Activated CD4-positive, alpha-beta memory T cell treated with anti-CD3 and anti-CD28 coated beads, Interleukin-2, amount 10 ng/mL, durations not matched to agents 7 days and 5 days (primary cell): ENCODE measurements at regions not wholly inside any gene's neighbourhood (a gene's known extent, or its start where the extent isn't known, plus 50 kb on each side); places are given as distances from the start of the nearest gene placed in this dataset.
"Not testable (repeated sequence)": the region's sequence is repeated elsewhere in the genome, so short reads cannot be mapped to it uniquely, and the experiment has no call there.

Experiments used
- CTCF ChIA-PET: fragments of 350-600 bp; sonication (Branson Sonifier 250); formaldehyde crosslinking; loops from one replicate; lab custom pipeline; 2021; ENCODE audit warnings: antibody characterized with exemption, inconsistent platforms; lab: Charles Lee
- POLR2A ChIA-PET: fragments of 350-600 bp; sonication (Branson Sonifier 250); formaldehyde crosslinking; loops from one replicate; lab custom pipeline; 2021; ENCODE audit warnings: antibody characterized with exemption; lab: Charles Lee
- DNase-seq: peaks from one replicate; pipeline ENCODE4 v3.0.0-alpha.2; 2020
- H3K27ac Mint-ChIP-seq: one replicate; pipeline ENCODE4 v1.8.0; 2021; ENCODE audit warnings: mild to moderate bottlenecking, mixed read lengths
- H3K27me3 Mint-ChIP-seq: one replicate; pipeline ENCODE4 v1.8.0; 2021; ENCODE audit warnings: mixed read lengths
- H3K36me3 Mint-ChIP-seq: one replicate; pipeline ENCODE4 v1.8.0; 2021; ENCODE audit warnings: low read depth, mixed read lengths
- H3K4me1 Mint-ChIP-seq: one replicate; pipeline ENCODE4 v1.8.0; 2021; ENCODE audit warnings: mixed read lengths
- H3K4me3 Mint-ChIP-seq: one replicate; pipeline ENCODE4 v1.8.0; 2021; ENCODE audit warnings: mild to moderate bottlenecking, mixed read lengths
- H3K9me3 Mint-ChIP-seq: one replicate; pipeline ENCODE4 v1.8.0; 2021; ENCODE audit warnings: mixed read lengths

DNA sequence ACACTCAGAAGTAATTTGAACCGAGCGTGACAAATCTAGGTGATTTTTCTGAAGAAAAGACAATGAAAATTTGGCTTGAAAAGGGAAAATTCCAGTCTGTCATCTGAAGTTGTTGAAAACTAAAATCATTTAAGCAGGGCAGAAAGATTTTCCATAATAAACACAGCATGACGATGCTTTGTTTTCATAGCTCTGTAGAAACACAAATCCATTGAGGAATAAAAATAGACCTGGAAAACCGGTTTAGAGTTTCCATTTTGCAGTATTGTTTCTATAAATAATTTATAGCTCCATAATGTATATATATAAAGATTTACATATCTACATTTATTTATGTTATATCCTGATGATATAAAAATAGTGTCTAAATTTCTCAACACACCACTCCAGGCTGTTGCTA, 1918.5 kb upstream of the FLRT2 start:
- H3K9me3 Mint-ChIP-seq = peaks cover 13% of the 10 kb centered on the region
- H3K36me3 Mint-ChIP-seq = no peaks in the 10 kb centered on the region
- H3K4me3 Mint-ChIP-seq = no peak overlapping the region
- H3K4me1 Mint-ChIP-seq = no peaks in the 10 kb centered on the region
- ChIA-PET CTCF (no interaction called here), POLR2A (no interaction called here)
- DNase-seq = no peak
- no peak overlapping the region for H3K27ac Mint-ChIP-seq
- no peaks in the 10 kb centered on the region for H3K27me3 Mint-ChIP-seq

DNA sequence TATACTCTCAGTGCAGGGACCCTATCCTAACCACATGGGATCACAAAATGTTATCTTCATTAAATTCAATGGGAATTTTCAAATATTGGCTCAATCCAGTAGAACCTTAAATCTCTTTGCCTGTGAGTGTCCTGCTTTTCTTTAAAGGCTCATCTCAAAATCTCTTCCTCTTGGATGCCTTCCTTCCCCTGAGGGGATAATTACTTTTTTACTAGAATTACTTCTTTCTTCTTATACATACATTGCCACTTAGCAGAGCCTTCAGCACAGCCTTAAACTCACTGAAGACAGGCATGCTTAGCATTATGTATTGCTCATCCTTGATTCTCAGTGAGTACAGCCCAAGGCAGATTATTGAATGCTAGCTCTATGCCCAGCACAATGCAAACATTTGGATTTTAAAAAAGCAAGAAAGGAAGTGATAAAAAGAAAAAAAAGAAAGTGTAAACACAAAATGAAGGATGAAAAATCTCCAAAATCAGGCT, 1918.0 kb upstream of the FLRT2 start:
- H3K4me3 Mint-ChIP-seq = no peak overlapping the region
- H3K4me1 Mint-ChIP-seq = no peaks in the 10 kb centered on the region
- no peaks in the 10 kb centered on the region for H3K36me3 Mint-ChIP-seq
- ChIA-PET CTCF (no interaction called here), POLR2A (no interaction called here)
- no peak for DNase-seq
- H3K27ac Mint-ChIP-seq = no peak overlapping the region
- H3K27me3 Mint-ChIP-seq = no peaks in the 10 kb centered on the region
- H3K9me3 Mint-ChIP-seq = peaks cover 10% of the 10 kb centered on the region

DNA sequence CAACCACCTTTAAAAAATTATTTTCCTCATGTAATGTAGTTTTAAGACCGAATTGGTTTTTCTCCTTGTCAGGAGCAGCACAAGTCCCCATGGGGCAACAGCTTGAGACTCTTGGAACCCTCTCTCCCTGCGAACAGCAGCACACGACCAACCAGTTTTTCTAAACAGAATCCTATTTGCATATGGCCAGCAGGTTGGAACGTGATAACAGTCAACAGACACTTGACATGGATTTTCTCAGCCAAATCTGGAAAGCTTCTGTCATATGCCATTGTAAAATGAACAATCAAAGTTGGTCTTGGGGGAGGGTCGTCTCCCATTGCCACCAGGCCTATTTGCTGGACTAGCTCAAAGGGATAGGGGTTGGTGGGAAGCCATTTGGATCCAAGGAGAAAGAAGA, 1915.0 kb upstream of the FLRT2 start:
- Mint-ChIP-seq H3K27me3 (no peaks in the 10 kb centered on the region), H3K4me1 (no peaks in the 10 kb centered on the region), H3K4me3 (no peak overlapping the region), H3K36me3 (no peaks in the 10 kb centered on the region), H3K27ac (no peak overlapping the region), H3K9me3 (peaks cover 14% of the 10 kb centered on the region)
- CTCF ChIA-PET = no interaction called here
- no peak for DNase-seq
- POLR2A ChIA-PET = no interaction called here

DNA sequence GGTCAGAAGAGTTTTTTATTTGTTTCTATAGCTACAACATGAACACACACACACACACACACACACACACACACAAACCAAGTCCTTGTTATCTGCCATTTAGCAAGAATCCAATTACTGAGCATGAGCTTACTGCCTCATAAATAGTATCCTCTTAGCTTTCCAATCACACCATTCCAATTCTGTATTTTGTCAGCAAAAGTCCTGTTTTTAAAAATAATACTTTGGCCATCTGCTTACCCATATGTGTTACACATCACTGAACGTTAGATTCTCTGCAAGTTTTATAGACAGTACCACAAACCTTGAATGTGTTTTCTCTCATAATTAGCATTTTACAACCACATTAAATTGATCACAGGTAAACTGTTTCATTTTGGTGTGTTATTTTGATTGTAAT, 1905.4 kb upstream of the FLRT2 start:
- Mint-ChIP-seq H3K9me3 (peaks cover 10% of the 10 kb centered on the region), H3K4me1 (no peaks in the 10 kb centered on the region), H3K27me3 (no peaks in the 10 kb centered on the region), H3K27ac (no peak overlapping the region), H3K4me3 (no peak overlapping the region), H3K36me3 (no peaks in the 10 kb centered on the region)
- CTCF ChIA-PET = no interaction called here
- no peak for DNase-seq
- POLR2A ChIA-PET = no interaction called here

DNA sequence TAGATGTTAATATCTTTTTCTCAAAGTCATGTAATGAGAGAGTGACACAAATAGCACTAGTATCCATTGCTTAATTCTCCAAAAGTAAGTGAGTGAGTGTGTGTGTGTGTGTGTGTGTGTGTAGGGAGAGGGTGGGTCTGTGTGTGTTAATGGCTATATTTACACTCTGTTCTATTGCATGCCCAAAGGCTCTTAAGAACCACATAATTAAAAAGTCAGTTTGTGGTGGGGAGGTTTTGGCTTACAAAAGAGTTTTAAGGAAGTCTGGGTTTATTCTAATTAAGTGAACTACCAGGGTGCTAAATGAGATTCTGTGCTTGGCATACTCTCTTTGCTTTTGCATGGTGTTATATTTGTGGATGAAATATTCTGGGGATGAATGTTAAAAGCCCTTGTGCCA, 1897.6 kb upstream of the FLRT2 start:
- CTCF ChIA-PET = no interaction called here
- Mint-ChIP-seq H3K36me3 (no peaks in the 10 kb centered on the region), H3K9me3 (peaks cover 12% of the 10 kb centered on the region)

DNA sequence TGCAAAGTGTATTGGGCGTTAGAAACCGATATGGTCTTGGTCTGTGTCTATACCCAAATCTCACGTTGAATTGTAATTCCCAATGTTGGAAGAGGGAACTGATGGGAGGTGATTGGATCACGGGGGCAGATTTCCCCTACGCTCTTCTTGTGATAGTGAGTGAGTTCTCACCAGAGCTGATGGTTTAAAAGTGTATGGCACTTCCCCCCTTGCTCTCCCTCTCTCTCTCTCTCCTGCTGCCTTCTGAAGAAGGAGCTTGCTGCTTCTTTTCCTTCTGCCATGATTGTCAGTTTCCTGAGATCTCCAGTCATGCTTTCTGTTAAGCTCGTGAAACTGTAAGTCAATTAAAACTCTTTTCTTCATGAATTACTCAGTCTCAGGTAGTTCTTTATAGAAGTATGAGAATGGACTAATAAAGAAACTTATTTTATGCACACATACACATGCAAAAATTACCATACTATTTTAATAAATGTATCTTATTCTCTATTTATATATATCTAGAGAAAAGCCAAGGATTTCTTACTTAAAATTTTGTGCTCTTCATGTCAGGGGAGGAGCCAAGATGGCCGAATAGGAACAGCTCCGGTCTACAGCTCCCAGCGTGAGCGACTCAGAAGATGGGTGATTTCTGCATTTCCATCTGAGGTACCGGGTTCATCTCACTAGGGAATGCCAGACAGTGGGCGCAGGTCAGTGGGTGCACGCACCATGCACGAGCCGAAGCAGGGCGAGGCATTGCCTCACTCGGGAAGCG, 1891.0 kb upstream of the FLRT2 start:
- ChIA-PET POLR2A (no interaction called here), CTCF (no interaction called here)
- H3K4me3 Mint-ChIP-seq = no peak overlapping the region
- no peaks in the 10 kb centered on the region for H3K27me3 Mint-ChIP-seq
- H3K27ac Mint-ChIP-seq = no peak overlapping the region
- no peaks in the 10 kb centered on the region for H3K4me1 Mint-ChIP-seq
- no peak for DNase-seq
- no peaks in the 10 kb centered on the region for H3K36me3 Mint-ChIP-seq
- H3K9me3 Mint-ChIP-seq = peaks cover 4% of the 10 kb centered on the region

More for the DNA sequence above, 1897.6 kb upstream of the FLRT2 start:
- H3K4me1 Mint-ChIP-seq = no peaks in the 10 kb centered on the region
- no peaks in the 10 kb centered on the region for H3K27me3 Mint-ChIP-seq
- no peak for DNase-seq
- no peak overlapping the region for H3K4me3 Mint-ChIP-seq
- no peak overlapping the region for H3K27ac Mint-ChIP-seq
- POLR2A ChIA-PET = no interaction called here

DNA sequence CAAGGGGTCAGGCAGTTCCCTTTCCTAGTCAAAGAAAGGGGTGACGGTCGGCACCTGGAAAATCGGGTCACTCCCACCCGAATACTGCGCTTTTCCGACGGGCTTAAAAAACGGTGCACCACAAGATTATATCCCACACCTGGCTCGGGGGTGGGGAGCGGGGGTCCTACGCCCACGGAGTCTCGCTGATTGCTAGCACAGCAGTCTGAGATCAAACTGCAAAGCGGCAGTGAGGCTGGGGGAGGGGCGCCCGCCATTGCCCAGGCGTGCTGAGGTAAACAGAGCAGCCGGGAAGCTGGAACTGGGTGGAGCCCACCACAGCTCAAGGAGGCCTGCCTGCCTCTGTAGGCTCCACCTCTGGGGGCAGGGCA, 1890.5 kb upstream of the FLRT2 start:
- H3K27me3 Mint-ChIP-seq, H3K27ac Mint-ChIP-seq, H3K4me1 Mint-ChIP-seq, H3K36me3 Mint-ChIP-seq, H3K4me3 Mint-ChIP-seq, CTCF ChIA-PET, DNase-seq, POLR2A ChIA-PET, H3K9me3 Mint-ChIP-seq: not testable (repeated sequence)

DNA sequence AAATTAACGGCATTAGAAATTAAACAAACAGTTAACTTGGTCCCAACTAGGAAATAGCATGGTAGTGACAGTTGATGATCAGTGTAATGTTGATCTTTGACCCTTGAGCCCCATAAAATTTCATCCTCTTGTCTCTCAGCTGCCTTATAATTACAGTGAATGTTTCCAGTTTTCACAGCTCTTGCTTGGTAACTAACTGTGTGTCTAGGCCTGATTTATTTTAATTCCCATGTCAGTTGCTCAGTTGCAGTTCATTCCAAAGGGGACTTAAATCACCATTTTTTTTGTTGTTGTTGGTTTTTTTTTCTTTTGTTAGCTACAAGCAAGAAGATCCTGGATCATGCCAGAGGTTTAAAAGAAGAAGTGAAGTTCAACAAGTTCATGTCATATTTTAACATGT, 1883.7 kb upstream of the FLRT2 start:
- H3K4me3 Mint-ChIP-seq = no peak overlapping the region
- no peak for DNase-seq
- POLR2A ChIA-PET = no interaction called here
- no peaks in the 10 kb centered on the region for H3K4me1 Mint-ChIP-seq
- peaks cover 6% of the 10 kb centered on the region for H3K9me3 Mint-ChIP-seq
- no peak overlapping the region for H3K27ac Mint-ChIP-seq
- H3K27me3 Mint-ChIP-seq = no peaks in the 10 kb centered on the region
- CTCF ChIA-PET = no interaction called here
- H3K36me3 Mint-ChIP-seq = no peaks in the 10 kb centered on the region

DNA sequence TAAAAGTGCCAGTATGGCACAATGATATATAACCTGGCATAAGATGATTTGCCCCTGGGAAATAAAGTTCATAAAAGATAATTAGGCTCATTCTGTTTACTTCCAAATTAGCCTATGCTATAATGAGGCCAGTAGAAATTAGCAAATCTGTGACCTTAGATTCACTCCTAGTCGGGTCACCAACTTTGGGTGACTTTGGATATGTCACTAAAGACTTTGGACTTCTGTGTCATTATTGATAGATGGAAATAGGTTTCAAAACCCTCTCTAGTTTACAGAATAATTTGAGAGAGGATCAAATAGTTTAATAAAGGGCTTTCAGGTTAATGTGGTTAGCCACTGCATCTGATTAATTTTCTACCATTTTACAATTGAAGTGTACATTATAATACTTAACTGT, 1869.3 kb upstream of the FLRT2 start:
- Mint-ChIP-seq H3K27me3 (no peaks in the 10 kb centered on the region), H3K36me3 (no peaks in the 10 kb centered on the region), H3K27ac (no peak overlapping the region), H3K4me1 (no peaks in the 10 kb centered on the region), H3K9me3 (peaks cover 15% of the 10 kb centered on the region), H3K4me3 (no peak overlapping the region)
- no peak for DNase-seq
- ChIA-PET CTCF (no interaction called here), POLR2A (no interaction called here)

DNA sequence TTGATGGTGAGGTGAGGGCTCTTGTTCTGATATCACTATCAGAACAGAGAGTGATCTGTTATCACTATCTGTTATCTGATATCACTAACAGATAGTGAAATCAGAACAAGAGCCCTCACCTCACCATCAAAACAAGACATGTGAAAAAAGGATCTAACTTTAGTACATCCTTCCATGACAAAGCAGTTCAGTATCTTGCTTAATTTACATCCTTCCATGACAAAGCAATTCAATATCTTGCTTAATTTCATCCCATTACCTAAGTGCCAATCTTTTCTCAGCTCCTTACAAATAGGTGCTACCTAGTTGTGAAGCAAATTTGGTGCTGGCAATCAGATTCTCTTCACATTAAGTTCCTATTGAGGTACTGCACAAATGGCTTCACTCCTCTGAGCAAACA, 1865.6 kb upstream of the FLRT2 start:
- no peak overlapping the region for H3K4me3 Mint-ChIP-seq
- peaks cover 19% of the 10 kb centered on the region for H3K9me3 Mint-ChIP-seq
- POLR2A ChIA-PET = no interaction called here
- H3K4me1 Mint-ChIP-seq = no peaks in the 10 kb centered on the region
- H3K36me3 Mint-ChIP-seq = no peaks in the 10 kb centered on the region
- CTCF ChIA-PET = no interaction called here
- no peak overlapping the region for H3K27ac Mint-ChIP-seq
- H3K27me3 Mint-ChIP-seq = no peaks in the 10 kb centered on the region
- DNase-seq = no peak

DNA sequence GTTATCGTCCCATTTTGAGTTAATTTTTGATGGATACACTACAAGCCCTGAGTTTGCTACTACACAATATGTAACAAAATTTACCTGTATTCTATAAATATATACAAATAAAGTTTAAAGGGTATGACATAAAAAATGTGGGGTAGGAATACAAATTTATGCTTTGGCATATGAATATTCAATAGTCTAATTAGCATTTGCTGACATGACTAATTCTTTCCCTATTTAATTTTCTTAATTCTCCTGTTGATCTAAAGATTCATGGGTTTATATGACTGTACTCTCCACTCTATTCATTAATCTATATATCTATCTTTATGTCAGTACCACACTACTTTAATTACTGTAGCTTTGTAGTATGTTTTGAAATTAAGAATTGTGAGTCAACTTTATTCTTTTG, 1840.7 kb upstream of the FLRT2 start:
- Mint-ChIP-seq H3K36me3 (no peaks in the 10 kb centered on the region), H3K4me3 (no peak overlapping the region), H3K4me1 (no peaks in the 10 kb centered on the region), H3K9me3 (peaks cover 10% of the 10 kb centered on the region), H3K27ac (no peak overlapping the region), H3K27me3 (no peaks in the 10 kb centered on the region)
- ChIA-PET POLR2A (no interaction called here), CTCF (no interaction called here)
- no peak for DNase-seq

DNA sequence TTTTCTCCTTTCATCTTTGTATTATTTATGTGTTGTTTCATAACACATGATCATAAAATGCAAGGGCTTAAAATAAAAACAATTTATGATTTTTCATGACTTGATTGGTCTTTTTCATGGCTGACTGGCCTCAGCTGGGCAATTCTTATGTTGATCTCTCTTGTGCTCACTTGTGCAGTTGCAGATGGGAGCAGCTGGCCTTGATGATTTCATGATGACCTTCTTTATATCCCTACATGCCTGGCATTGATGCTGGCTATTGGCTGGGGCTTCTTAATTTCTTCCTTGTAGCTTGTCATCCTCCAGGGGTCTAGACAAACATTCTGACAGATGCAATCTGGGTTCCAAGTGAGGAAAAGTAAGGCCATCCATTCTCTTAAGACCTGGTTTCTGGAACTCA, 1832.8 kb upstream of the FLRT2 start:
- H3K9me3 Mint-ChIP-seq = no peaks in the 10 kb centered on the region
- H3K4me3 Mint-ChIP-seq = no peak overlapping the region

DNA sequence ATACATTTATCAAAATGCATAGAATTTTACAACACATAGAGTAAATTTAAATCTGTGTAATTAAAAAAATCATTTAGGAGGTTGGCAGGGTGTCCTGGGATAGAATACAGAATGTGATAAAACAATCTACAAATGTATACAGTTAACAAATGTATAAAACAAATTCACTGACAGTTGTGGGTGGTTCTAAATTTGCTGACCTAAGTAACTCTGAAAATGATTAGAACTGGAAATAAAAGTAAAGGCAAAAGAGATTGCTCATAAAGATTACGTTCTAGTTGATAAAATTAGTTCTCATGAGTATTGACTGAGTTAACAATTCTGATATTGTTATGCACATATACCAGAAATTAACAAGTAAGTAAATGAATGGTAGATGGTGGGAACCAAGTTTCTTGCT, 1827.3 kb upstream of the FLRT2 start:
- no peaks in the 10 kb centered on the region for H3K27me3 Mint-ChIP-seq
- peaks cover 10% of the 10 kb centered on the region for H3K9me3 Mint-ChIP-seq
- no peak overlapping the region for H3K4me3 Mint-ChIP-seq
- POLR2A ChIA-PET = no interaction called here
- H3K4me1 Mint-ChIP-seq = no peaks in the 10 kb centered on the region
- DNase-seq = no peak
- CTCF ChIA-PET = no interaction called here
- no peak overlapping the region for H3K27ac Mint-ChIP-seq
- no peaks in the 10 kb centered on the region for H3K36me3 Mint-ChIP-seq

More for the DNA sequence above, 1832.8 kb upstream of the FLRT2 start:
- no peak overlapping the region for H3K27ac Mint-ChIP-seq
- CTCF ChIA-PET = no interaction called here
- no peak for DNase-seq
- POLR2A ChIA-PET = no interaction called here
- H3K4me1 Mint-ChIP-seq = no peaks in the 10 kb centered on the region
- no peaks in the 10 kb centered on the region for H3K27me3 Mint-ChIP-seq
- no peaks in the 10 kb centered on the region for H3K36me3 Mint-ChIP-seq

DNA sequence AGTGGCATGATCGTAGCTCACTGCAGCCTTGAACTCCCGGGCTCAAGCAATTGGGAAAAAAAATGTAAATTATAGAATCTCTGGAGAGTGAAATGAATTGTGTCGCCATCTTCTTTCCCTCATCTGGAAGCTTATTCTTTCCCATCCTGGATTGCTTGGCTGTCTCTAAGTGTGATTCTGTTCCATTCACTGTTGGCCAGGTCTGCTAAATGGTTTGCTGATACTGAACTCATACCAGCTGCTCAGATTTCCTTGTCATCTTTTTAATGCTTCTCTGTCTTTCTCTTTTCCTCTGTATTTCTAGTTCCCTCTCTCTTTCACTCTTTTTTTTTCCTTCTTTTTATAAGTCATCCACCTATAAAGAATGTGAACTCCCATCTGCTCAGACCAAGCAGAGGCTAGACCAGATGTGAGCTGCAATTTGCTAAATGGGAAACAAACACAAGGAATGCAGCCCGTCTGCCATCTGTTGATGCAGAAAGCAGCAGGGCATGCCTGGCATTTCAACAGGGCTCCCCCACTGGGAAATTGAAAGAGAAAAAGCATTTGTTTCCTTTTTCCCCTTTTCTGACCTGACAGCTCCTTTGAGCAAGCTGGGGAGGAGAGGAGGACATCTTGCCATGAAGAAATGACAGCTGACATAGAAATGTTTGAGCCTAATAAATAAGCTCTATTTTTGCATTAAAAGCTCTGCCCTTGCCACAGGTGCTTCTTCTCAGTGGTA, 1823.6 kb upstream of the FLRT2 start:
- ChIA-PET POLR2A (no interaction called here), CTCF (no interaction called here)
- no peak overlapping the region for H3K4me3 Mint-ChIP-seq
- H3K36me3 Mint-ChIP-seq = no peaks in the 10 kb centered on the region
- no peaks in the 10 kb centered on the region for H3K27me3 Mint-ChIP-seq
- peaks cover 14% of the 10 kb centered on the region for H3K9me3 Mint-ChIP-seq
- no peak overlapping the region for H3K27ac Mint-ChIP-seq
- DNase-seq = no peak
- no peaks in the 10 kb centered on the region for H3K4me1 Mint-ChIP-seq
